Nephron progenitor cell (in vitro differentiated cells): ENCODE measurements at regions not wholly inside any gene's neighbourhood (a gene's known extent, or its start where the extent isn't known, plus 50 kb on each side); places are given as distances from the start of the nearest gene placed in this dataset.

ENCODE experiments used
- DNase-seq: peaks from one replicate; pipeline ENCODE4 v3.0.0; 2021
- H3K27ac Mint-ChIP-seq: 2 replicates; pipeline ENCODE4 v1.8.0; 2021; ENCODE audit warnings: mild to moderate bottlenecking, moderate library complexity, mixed read lengths
- H3K27me3 Mint-ChIP-seq: 2 replicates; pipeline ENCODE4 v1.8.0; 2021; ENCODE audit warnings: mild to moderate bottlenecking, low read depth, mixed read lengths; ENCODE audit not compliant: poor library complexity
- H3K36me3 Mint-ChIP-seq: 2 replicates; pipeline ENCODE4 v1.8.0; 2021; ENCODE audit warnings: low read depth, mixed read lengths
- H3K4me1 Mint-ChIP-seq: 2 replicates; pipeline ENCODE4 v1.8.0; 2021; ENCODE audit warnings: mixed read lengths
- H3K4me3 Mint-ChIP-seq: 2 replicates; pipeline ENCODE4 v1.8.0; 2021; ENCODE audit warnings: mild to moderate bottlenecking, moderate library complexity, mixed read lengths
- H3K9me3 Mint-ChIP-seq: 2 replicates; pipeline ENCODE4 v1.8.0; 2021; ENCODE audit warnings: mild to moderate bottlenecking, moderate library complexity, mixed read lengths
- TF ChIP-seq, protein P1 (sequence below): fragments of 200-600 bp; sonication (generic); IDR thresholded peaks from 2 replicates; pipeline ENCODE4 v1.5.0; 2021; ENCODE audit warnings: antibody characterized with exemption

DNA sequence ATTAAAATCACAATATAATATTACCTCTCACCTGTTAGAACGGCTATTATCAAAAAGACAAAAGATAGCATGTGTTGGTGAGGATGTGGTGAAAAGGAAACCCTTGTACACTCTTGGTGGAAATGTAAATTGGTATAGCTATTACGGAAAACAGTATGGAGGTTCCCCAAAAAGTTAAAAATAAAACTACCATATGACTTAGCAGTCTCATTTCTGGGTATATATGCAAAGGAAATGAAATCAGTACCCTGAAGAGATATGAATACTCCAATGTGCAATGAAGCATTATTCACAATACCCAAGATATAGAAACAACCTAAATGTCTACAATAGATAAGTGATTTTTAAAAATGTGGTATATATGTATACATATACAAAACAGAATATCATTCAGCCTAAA is 199.9 kb downstream of the SNX18 start:
- H3K9me3 Mint-ChIP-seq, result peaks cover 36% of the 10 kb centered on the region

DNA sequence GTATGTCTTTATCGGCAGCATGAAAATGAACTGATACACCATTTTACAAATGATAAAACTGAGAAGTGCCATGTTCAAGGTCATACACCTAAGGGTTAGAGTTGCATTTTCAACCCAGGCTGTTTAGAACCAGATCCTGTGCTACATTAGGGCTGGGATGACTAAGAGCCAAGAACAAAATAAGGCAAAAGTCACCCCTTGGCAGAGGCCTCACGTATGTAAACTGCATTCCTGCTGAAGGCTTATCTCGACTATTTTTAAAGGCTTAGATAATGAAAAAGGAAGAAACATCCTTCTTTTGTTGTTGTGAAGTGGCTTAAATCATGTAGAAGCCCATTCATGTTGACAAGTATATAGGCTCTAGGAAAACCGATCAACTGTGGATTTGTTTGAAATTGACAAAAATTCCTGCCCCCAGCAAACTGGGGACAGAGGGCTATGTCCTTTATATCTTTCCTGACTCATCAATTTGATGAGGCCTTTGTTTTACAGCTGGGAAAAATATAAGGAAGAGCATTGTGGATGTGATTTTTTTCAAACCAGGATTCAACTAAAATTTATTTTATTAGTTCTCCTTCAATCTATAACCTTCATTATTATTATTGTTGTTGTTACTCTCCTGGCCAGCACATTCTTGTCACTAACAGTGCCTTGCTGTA is 196.5 kb downstream of the SNX18 start:
- TF ChIP-seq, protein P1, sequence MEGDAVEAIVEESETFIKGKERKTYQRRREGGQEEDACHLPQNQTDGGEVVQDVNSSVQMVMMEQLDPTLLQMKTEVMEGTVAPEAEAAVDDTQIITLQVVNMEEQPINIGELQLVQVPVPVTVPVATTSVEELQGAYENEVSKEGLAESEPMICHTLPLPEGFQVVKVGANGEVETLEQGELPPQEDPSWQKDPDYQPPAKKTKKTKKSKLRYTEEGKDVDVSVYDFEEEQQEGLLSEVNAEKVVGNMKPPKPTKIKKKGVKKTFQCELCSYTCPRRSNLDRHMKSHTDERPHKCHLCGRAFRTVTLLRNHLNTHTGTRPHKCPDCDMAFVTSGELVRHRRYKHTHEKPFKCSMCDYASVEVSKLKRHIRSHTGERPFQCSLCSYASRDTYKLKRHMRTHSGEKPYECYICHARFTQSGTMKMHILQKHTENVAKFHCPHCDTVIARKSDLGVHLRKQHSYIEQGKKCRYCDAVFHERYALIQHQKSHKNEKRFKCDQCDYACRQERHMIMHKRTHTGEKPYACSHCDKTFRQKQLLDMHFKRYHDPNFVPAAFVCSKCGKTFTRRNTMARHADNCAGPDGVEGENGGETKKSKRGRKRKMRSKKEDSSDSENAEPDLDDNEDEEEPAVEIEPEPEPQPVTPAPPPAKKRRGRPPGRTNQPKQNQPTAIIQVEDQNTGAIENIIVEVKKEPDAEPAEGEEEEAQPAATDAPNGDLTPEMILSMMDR, result no peak
- peaks cover 15% of the 10 kb centered on the region for H3K4me1 Mint-ChIP-seq
- H3K27ac Mint-ChIP-seq, result no peak overlapping the region
- peaks cover 19% of the 10 kb centered on the region for H3K36me3 Mint-ChIP-seq
- H3K4me3 Mint-ChIP-seq, result no peak overlapping the region
- DNase-seq, result no peak
- no peaks in the 10 kb centered on the region for H3K27me3 Mint-ChIP-seq
- H3K9me3 Mint-ChIP-seq, result peaks cover 52% of the 10 kb centered on the region

More for the DNA sequence above, 199.9 kb downstream of the SNX18 start:
- peaks cover 28% of the 10 kb centered on the region for H3K4me1 Mint-ChIP-seq
- DNase-seq, result no peak
- H3K27ac Mint-ChIP-seq, result no peak overlapping the region
- TF ChIP-seq, protein P1, result no peak
- H3K4me3 Mint-ChIP-seq, result no peak overlapping the region
- peaks cover under 1% of the 10 kb centered on the region for H3K36me3 Mint-ChIP-seq
- no peaks in the 10 kb centered on the region for H3K27me3 Mint-ChIP-seq

DNA sequence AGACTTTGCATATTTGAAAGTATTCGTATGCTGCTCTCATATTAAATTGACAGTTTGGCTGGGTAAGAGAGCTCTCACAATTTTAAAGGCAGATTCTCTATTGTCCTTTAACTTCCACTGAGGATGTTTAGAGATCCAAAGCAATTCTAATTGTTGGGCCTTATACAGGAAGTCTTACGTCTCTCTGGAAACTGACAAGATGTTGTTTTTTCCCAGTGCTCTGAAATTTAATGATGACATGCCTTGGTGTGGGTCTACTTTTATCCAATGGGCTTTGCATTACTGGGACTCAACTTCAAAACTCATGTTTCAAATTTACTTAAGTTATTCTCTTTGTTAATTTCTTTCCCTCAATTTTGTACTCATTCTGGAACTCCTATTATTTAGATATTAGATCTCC is 191.5 kb downstream of the SNX18 start:
- Mint-ChIP-seq H3K4me1 (peaks cover 22% of the 10 kb centered on the region), H3K4me3 (no peak overlapping the region)

DNA sequence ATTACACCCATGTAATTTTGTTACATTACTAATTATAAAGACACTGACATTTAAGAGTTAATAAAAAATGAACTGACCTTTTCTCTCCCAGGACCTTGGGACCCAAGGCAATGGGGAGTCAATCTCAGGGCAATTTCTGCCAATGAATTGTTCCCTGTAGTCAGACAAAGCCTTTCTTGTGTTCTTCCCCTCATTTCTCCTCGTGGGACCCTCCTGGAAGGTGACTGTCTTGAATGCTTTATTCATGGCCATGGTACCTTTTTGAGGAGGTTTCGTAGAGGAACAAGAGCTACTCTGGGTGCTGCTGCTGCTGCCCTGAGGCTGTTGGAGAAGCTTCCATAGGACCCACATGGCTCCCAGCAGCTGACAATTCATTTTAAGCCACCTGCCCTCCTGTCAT is 190.3 kb downstream of the SNX18 start:
- Mint-ChIP-seq H3K27ac (no peak overlapping the region), H3K27me3 (no peaks in the 10 kb centered on the region), H3K36me3 (peaks cover 19% of the 10 kb centered on the region), H3K9me3 (peaks cover 17% of the 10 kb centered on the region), H3K4me1 (peaks cover 34% of the 10 kb centered on the region), H3K4me3 (no peak overlapping the region)
- TF ChIP-seq, protein P1, result no peak
- DNase-seq, result no peak

More for the DNA sequence above, 191.5 kb downstream of the SNX18 start:
- H3K9me3 Mint-ChIP-seq, result peaks cover 25% of the 10 kb centered on the region
- peaks cover 19% of the 10 kb centered on the region for H3K36me3 Mint-ChIP-seq
- TF ChIP-seq, protein P1, result no peak
- H3K27ac Mint-ChIP-seq, result no peak overlapping the region
- DNase-seq, result no peak
- no peaks in the 10 kb centered on the region for H3K27me3 Mint-ChIP-seq

DNA sequence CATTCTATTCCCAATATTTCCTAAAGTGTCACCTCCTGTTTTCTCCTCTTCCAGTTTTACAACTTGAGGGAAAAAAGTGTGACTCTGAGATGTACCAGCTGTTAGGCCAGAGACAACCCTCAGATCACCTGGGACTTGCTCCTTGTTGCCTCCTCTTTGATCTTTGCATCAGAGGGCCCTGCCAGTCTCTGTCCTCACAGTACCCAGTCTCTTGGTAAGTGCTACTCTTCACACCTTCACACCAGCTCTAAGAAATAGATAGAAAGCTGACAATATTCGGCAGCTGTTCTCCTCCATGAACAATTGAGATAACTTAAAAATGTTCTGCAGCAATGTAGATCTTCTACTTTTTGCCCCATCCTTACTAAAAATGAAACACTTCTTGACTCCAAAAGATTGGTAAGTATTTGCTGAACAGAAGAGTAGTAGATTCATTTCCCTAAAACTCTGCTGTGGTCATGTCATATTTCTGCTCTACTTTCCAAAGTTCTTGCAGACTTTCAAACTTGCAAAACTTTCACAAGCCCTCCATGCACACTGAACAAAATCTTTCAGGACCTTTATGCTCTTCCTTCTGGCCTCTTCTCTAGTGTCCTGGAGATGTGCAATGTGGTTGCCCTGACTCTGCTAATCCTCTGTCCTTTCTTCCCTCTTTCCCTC is 188.6 kb downstream of the SNX18 start:
- no peak for DNase-seq
- TF ChIP-seq, protein P1, result no peak
- no peaks in the 10 kb centered on the region for H3K27me3 Mint-ChIP-seq
- peaks cover 3% of the 10 kb centered on the region for H3K9me3 Mint-ChIP-seq
- H3K4me3 Mint-ChIP-seq, result no peak overlapping the region
- H3K4me1 Mint-ChIP-seq, result peaks cover 45% of the 10 kb centered on the region
- peaks cover 6% of the 10 kb centered on the region for H3K36me3 Mint-ChIP-seq
- H3K27ac Mint-ChIP-seq, result no peak overlapping the region

DNA sequence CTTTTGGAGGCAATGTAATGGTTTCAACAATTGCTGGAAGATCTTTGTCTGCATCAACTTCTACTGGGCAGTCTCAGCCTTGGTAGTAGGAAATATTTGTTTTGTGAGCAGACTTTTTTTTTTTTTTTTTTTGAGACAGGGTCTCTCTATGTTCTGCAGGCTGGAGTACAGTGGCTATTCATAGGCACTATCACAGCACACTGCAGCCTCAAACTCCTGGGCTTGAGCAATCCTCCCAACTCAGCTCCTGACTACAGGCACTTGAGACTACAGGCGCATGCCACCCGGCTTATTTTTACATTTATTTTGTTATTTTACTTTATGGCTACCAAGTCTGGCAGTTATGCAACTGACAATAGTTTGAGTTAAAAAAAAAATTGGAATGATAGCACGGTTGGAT is 187.3 kb downstream of the SNX18 start:
- no peak for DNase-seq
- TF ChIP-seq, protein P1, result no peak
- H3K36me3 Mint-ChIP-seq, result peaks cover 6% of the 10 kb centered on the region
- no peak overlapping the region for H3K4me3 Mint-ChIP-seq
- no peak overlapping the region for H3K27ac Mint-ChIP-seq
- peaks cover 3% of the 10 kb centered on the region for H3K9me3 Mint-ChIP-seq
- H3K4me1 Mint-ChIP-seq, result peaks cover 45% of the 10 kb centered on the region
- no peaks in the 10 kb centered on the region for H3K27me3 Mint-ChIP-seq
